ENCODE measurements at regions not wholly inside any gene's neighbourhood (a gene's known extent, or its start where the extent isn't known, plus 50 kb on each side); places are given as distances from the start of the nearest gene placed in this dataset.

GRCh38 chr10:8144496-8144895, 90.0 kb downstream of the GATA3 start:
- H3K27ac ChIP-seq (ENCODE audit: control insufficient read depth, insufficient read depth): no peak overlapping the region
- ChIA-PET POLR2A (no interaction called here), RAD21 (ENCODE audit: unreplicated experiment) (no interaction called here), SMC1A (ENCODE audit: uncharacterized antibody, unreplicated experiment) (no interaction called here), CTCF (no interaction called here)
- ATAC-seq (no peak), FAIRE-seq (no peak), DNase-seq (ENCODE audit: low read depth, low spot score) (no peak)
- H3K36me3 ChIP-seq (ENCODE audit: control insufficient read depth in 2 of 2, insufficient read depth in 2 of 2, low read length in 1 of 2): no peaks in the 10 kb centered on the region
- H4K20me1 ChIP-seq (ENCODE audit: control insufficient read depth, insufficient read depth): no peaks in the 10 kb centered on the region
- H3K79me2 ChIP-seq (ENCODE audit: control insufficient read depth, insufficient read depth, low read length): no peaks in the 10 kb centered on the region
- 33% methylated on average over 4 of the region's 4 CpGs for WGBS (ENCODE audit: insufficient coverage, insufficient replicate concordance, low lambda C conversion rate, missing lambda C conversion rate)
- H2AFZ ChIP-seq (ENCODE audit: control insufficient read depth, low read depth, low read length): no peak overlapping the region
- intact Hi-C loops (cut with micrococcal nuclease; ENCODE audit: unreplicated experiment) (no loop called here), in situ Hi-C loops (cut with MboI) (no loop called here)
- H3K27me3 ChIP-seq (replicated peaks in 1 of 2; ENCODE audit: control insufficient read depth in 2 of 2, insufficient read depth in 2 of 2, low read length in 1 of 2): no peaks in the 10 kb centered on the region; a peak in 2 of 4 replicates
- no peak overlapping the region for H3K4me3 ChIP-seq
- BruUV-seq (replicated peaks): no TSS peak
- no peak overlapping the region for H3K9ac ChIP-seq (ENCODE audit: control insufficient read depth, insufficient read depth, low read length)
- no peak overlapping the region for H3K4me2 ChIP-seq (ENCODE audit: control insufficient read depth, insufficient read depth)
- H3K4me1 ChIP-seq (ENCODE audit: control insufficient read depth, insufficient read depth, low read length): no peaks in the 10 kb centered on the region
- H3K9me3 ChIP-seq (replicated peaks; ENCODE audit: control insufficient read depth, insufficient read depth, low read length): no peaks in the 10 kb centered on the region
- TF ChIP-seq SREBF2 (IDR thresholded peaks at IDR 0.05; ENCODE audit: low read length) (no peak), EED (IDR thresholded peaks at IDR 0.05; ENCODE audit: low read depth) (no peak), WRNIP1 (IDR thresholded peaks at IDR 0.05; ENCODE audit: borderline replicate concordance, low read depth, low read length) (no peak), NR2C1 (IDR thresholded peaks at IDR 0.05) (no peak), ZBTB4 (CRISPR knock-in tag; IDR thresholded peaks at IDR 0.05) (no peak), IKZF2 (IDR thresholded peaks at IDR 0.05) (no peak), POLR2AphosphoS5 (IDR thresholded peaks at IDR 0.05; ENCODE audit: low read length) (no peak), ZNF274 (IDR thresholded peaks at IDR 0.05; ENCODE audit: insufficient read depth, insufficient read length) (no peak), NFYA (IDR thresholded peaks at IDR 0.05; ENCODE audit: borderline replicate concordance, low read depth, low read length) (no peak), KDM1A (IDR thresholded peaks at IDR 0.05; ENCODE audit: borderline replicate concordance) (no peak), SUZ12 (IDR thresholded peaks at IDR 0.05; ENCODE audit: unreplicated experiment) (no peak), RUNX3 (IDR thresholded peaks at IDR 0.05; ENCODE audit: low read length) (no peak)
- TF ChIP-seq, protein P1, sequence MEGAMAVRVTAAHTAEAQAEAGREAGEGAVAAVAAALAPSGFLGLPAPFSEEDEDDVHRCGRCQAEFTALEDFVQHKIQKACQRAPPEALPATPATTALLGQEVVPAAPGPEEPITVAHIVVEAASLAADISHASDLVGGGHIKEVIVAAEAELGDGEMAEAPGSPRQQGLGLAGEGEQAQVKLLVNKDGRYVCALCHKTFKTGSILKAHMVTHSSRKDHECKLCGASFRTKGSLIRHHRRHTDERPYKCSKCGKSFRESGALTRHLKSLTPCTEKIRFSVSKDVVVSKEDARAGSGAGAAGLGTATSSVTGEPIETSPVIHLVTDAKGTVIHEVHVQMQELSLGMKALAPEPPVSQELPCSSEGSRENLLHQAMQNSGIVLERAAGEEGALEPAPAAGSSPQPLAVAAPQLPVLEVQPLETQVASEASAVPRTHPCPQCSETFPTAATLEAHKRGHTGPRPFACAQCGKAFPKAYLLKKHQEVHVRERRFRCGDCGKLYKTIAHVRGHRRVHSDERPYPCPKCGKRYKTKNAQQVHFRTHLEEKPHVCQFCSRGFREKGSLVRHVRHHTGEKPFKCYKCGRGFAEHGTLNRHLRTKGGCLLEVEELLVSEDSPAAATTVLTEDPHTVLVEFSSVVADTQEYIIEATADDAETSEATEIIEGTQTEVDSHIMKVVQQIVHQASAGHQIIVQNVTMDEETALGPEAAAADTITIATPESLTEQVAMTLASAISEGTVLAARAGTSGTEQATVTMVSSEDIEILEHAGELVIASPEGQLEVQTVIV (IDR thresholded peaks at IDR 0.05; ENCODE audit: borderline replicate concordance, partially characterized antibody): no peak
- TF ChIP-seq, protein P2, sequence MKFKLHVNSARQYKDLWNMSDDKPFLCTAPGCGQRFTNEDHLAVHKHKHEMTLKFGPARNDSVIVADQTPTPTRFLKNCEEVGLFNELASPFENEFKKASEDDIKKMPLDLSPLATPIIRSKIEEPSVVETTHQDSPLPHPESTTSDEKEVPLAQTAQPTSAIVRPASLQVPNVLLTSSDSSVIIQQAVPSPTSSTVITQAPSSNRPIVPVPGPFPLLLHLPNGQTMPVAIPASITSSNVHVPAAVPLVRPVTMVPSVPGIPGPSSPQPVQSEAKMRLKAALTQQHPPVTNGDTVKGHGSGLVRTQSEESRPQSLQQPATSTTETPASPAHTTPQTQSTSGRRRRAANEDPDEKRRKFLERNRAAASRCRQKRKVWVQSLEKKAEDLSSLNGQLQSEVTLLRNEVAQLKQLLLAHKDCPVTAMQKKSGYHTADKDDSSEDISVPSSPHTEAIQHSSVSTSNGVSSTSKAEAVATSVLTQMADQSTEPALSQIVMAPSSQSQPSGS (IDR thresholded peaks at IDR 0.05; ENCODE audit: low read length): no peak
- TF ChIP-seq, protein P3, sequence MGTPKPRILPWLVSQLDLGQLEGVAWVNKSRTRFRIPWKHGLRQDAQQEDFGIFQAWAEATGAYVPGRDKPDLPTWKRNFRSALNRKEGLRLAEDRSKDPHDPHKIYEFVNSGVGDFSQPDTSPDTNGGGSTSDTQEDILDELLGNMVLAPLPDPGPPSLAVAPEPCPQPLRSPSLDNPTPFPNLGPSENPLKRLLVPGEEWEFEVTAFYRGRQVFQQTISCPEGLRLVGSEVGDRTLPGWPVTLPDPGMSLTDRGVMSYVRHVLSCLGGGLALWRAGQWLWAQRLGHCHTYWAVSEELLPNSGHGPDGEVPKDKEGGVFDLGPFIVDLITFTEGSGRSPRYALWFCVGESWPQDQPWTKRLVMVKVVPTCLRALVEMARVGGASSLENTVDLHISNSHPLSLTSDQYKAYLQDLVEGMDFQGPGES (IDR thresholded peaks at IDR 0.05): no peak
- TF ChIP-seq, protein P4, sequence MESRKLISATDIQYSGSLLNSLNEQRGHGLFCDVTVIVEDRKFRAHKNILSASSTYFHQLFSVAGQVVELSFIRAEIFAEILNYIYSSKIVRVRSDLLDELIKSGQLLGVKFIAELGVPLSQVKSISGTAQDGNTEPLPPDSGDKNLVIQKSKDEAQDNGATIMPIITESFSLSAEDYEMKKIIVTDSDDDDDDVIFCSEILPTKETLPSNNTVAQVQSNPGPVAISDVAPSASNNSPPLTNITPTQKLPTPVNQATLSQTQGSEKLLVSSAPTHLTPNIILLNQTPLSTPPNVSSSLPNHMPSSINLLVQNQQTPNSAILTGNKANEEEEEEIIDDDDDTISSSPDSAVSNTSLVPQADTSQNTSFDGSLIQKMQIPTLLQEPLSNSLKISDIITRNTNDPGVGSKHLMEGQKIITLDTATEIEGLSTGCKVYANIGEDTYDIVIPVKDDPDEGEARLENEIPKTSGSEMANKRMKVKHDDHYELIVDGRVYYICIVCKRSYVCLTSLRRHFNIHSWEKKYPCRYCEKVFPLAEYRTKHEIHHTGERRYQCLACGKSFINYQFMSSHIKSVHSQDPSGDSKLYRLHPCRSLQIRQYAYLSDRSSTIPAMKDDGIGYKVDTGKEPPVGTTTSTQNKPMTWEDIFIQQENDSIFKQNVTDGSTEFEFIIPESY (IDR thresholded peaks at IDR 0.05): no peak
